BLaER1 (cell line): ENCODE measurements at regions not wholly inside any gene's neighbourhood (a gene's known extent, or its start where the extent isn't known, plus 50 kb on each side); places are given as distances from the start of the nearest gene placed in this dataset.
"Not testable (repeated sequence)": the region's sequence is repeated elsewhere in the genome, so short reads cannot be mapped to it uniquely, and the experiment has no call there.

ENCODE experiments used
- H3K27ac ChIP-seq: shearing (Covaris generic); formaldehyde crosslinking; 2 replicates; pipeline ENCODE4 v1.8.1; 2022
- H3K27me3 ChIP-seq: shearing (Covaris generic); formaldehyde crosslinking; 2 replicates; pipeline ENCODE4 v1.8.1; 2022
- H3K36me3 ChIP-seq: shearing (Covaris generic); formaldehyde crosslinking; 2 replicates; pipeline ENCODE4 v1.8.1; 2022
- H3K4me1 ChIP-seq: shearing (Covaris generic); formaldehyde crosslinking; 2 replicates; pipeline ENCODE4 v1.8.1; 2022
- H3K4me2 ChIP-seq: shearing (Covaris generic); formaldehyde crosslinking; 2 replicates; pipeline ENCODE4 v1.8.1; 2022
- H3K4me3 ChIP-seq: shearing (Covaris generic); formaldehyde crosslinking; 2 replicates; pipeline ENCODE4 v1.8.1; 2022
- H3K9ac ChIP-seq: shearing (Covaris generic); formaldehyde crosslinking; 2 replicates; pipeline ENCODE4 v1.8.1; 2022
- H3K9me3 ChIP-seq: shearing (Covaris generic); formaldehyde crosslinking; 2 replicates; pipeline ENCODE4 v1.8.1; 2022
- H4K20me1 ChIP-seq: shearing (Covaris generic); formaldehyde crosslinking; 2 replicates; pipeline ENCODE4 v1.8.1; 2022
- Cebpa-rat ChIP-seq: shearing (Covaris generic); IDR thresholded peaks from 2 replicates; pipeline ENCODE4 v1.8.1; 2022

DNA sequence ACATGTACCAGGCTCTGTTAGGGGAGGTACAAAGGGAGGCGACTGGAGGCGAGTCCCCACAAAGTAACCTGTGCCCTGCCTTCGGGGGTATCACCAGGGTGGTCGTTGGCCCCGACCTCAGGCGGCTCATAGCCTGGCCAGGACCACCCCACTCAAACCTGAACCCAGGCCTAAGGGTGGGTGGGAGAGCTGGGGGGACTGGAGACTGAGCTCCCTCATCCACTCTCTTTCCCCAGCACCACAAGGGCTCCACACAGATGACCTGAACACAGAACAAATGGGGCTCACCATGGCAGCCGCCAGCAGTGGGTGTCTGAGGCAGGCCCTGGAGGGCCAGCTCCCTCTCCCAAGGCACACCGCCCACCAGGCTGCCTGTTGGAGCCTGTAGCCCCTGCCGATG, 120.6 kb upstream of the TNRC6C start:
- no peak for TF ChIP-seq Cebpa-rat
- H3K4me1 ChIP-seq: peaks cover 57% of the 10 kb centered on the region
- peak overlapping the region; percentile 65; the same call in 1 of the 2 replicates for H3K4me2 ChIP-seq
- no peaks in the 10 kb centered on the region for H3K36me3 ChIP-seq
- H3K27ac ChIP-seq: no peak overlapping the region
- no peak overlapping the region for H3K4me3 ChIP-seq
- no peaks in the 10 kb centered on the region for H4K20me1 ChIP-seq
- H3K9ac ChIP-seq: no peak overlapping the region
- no peaks in the 10 kb centered on the region for H3K9me3 ChIP-seq
- H3K27me3 ChIP-seq: no peaks in the 10 kb centered on the region

DNA sequence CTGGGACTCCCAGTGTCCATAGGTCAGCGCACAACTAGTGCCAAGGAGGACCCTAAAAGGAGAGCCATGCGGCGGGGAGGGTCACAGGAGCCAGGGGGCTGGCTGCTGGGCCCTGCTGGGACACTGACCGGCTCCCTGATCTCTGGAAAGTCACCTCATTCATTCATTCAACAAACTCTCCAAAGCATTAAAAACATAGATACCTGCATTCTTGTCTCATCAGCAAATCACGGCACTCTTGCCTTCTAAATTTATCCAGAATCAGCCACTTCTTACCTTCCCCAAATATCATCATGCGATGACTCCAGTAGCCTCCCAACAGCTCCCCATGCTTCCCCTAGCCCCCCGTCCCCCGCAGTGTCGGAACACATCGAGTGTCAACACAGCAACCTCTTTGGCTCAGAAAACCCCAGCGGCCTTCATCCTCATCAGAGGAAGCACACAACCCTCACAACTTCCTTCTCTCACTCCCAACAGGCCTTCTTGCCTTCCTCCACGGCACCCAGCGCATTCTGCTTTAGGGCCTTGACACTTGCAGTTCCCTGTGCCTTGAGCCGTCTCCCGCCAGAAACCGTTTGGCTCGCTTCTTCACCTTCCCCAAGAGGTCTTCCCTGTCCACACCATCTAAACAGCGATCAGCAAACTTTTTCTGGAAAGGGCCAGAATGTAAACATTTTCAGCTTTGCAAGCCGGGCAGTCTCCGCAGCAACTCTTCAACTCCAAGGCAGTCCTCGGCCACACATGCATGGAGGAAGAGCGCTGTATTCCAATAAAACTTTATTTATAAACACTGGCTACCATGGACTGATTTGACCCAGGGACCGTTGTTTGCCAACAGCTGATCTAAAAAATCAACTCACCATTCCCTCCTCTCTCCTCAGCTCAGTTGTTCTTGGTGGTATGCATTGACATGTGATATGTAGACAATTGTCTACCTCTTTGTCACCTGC, 119.5 kb upstream of the TNRC6C start:
- no peaks in the 10 kb centered on the region for H4K20me1 ChIP-seq
- no peak for TF ChIP-seq Cebpa-rat
- peaks cover 61% of the 10 kb centered on the region for H3K4me1 ChIP-seq

GRCh38 chr17:77839698-77840512, 118.6 kb upstream of the TNRC6C start:
- no peak overlapping the region for H3K9ac ChIP-seq
- H3K4me1 ChIP-seq: peaks cover 61% of the 10 kb centered on the region
- no peak overlapping the region for H3K4me3 ChIP-seq
- no peaks in the 10 kb centered on the region for H4K20me1 ChIP-seq
- H3K27ac ChIP-seq: no peak overlapping the region
- no peaks in the 10 kb centered on the region for H3K27me3 ChIP-seq
- H3K4me2 ChIP-seq: peak overlapping the region; percentile 65
- no peaks in the 10 kb centered on the region for H3K36me3 ChIP-seq
- no peak for TF ChIP-seq Cebpa-rat
- no peaks in the 10 kb centered on the region for H3K9me3 ChIP-seq

More for the DNA sequence above, 119.5 kb upstream of the TNRC6C start:
- Histone ChIP-seq H3K4me3 (no peak overlapping the region), H3K9me3 (no peaks in the 10 kb centered on the region), H3K4me2 (peak overlapping the region; percentile 65), H3K9ac (no peak overlapping the region; the same call in 1 of the 2 replicates), H3K36me3 (no peaks in the 10 kb centered on the region), H3K27ac (no peak overlapping the region; the same call in 1 of the 2 replicates), H3K27me3 (no peaks in the 10 kb centered on the region)

GRCh38 chr17:77840513-77841165, 117.9 kb upstream of the TNRC6C start:
- Histone ChIP-seq H3K9ac (no peak overlapping the region), H3K4me2 (no peak overlapping the region), H3K4me1 (peaks cover 66% of the 10 kb centered on the region), H3K9me3 (no peaks in the 10 kb centered on the region), H3K27ac (no peak overlapping the region), H4K20me1 (peaks cover 1% of the 10 kb centered on the region; the same call in 1 of the 2 replicates), H3K27me3 (no peaks in the 10 kb centered on the region), H3K36me3 (no peaks in the 10 kb centered on the region), H3K4me3 (no peak overlapping the region)
- TF ChIP-seq Cebpa-rat: no peak

DNA sequence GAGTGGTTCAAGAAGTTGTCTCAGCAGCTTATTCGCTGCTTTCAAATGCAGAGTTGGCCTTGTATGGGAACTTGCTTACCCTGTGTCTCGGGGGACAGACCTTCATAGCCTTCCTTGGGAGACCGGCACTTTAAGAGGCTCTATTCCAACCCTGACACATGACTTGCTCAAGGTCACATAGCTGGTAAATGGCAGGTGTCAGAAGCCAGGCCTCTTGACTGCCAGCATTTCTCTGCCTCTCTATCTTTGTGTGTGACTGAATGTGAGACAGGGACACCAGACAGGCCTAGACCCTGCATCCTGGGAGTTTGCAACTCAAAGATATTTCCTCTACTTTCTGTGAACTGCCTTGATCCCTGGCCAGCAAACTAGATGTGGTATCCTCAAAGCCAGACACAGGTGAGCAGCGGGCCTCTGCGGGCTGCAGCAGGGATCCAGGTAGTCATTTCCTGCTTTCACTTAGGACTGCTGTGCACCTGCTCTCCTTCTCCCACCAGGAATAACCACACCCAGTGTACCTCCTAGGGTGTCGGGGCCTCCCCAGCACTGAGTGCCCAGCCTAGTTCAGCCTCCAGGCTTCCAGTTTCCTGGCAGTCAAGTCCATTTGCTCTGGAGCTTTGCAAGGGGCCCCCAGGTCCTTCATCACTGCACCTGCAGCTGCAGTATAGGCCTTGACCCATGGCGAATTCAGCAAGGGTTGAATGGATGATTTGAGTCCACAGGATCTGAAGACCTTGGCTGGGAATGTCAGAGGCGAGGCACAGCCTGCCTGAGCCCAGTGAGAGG, 116.6 kb upstream of the TNRC6C start:
- peaks cover 11% of the 10 kb centered on the region for H4K20me1 ChIP-seq
- no peak for TF ChIP-seq Cebpa-rat
- H3K4me1 ChIP-seq: peaks cover 79% of the 10 kb centered on the region
- no peak overlapping the region for H3K4me3 ChIP-seq
- no peaks in the 10 kb centered on the region for H3K36me3 ChIP-seq
- no peaks in the 10 kb centered on the region for H3K27me3 ChIP-seq
- H3K9me3 ChIP-seq: no peaks in the 10 kb centered on the region
- H3K27ac ChIP-seq: no peak overlapping the region
- H3K9ac ChIP-seq: no peak overlapping the region
- H3K4me2 ChIP-seq: peak overlapping the region; percentile 39

- Histone ChIP-seq H3K4me2 (peak overlapping the region; percentile 39), H3K4me1 (peaks cover 86% of the 10 kb centered on the region), H3K27ac (no peak overlapping the region), H3K9me3 (no peaks in the 10 kb centered on the region), H4K20me1 (peaks cover 14% of the 10 kb centered on the region), H3K9ac (no peak overlapping the region), H3K27me3 (no peaks in the 10 kb centered on the region), H3K4me3 (no peak overlapping the region), H3K36me3 (no peaks in the 10 kb centered on the region)
- no peak for TF ChIP-seq Cebpa-rat
These were observed 115.9 kb upstream of the TNRC6C start for GRCh38 chr17:77842528-77843147.

DNA sequence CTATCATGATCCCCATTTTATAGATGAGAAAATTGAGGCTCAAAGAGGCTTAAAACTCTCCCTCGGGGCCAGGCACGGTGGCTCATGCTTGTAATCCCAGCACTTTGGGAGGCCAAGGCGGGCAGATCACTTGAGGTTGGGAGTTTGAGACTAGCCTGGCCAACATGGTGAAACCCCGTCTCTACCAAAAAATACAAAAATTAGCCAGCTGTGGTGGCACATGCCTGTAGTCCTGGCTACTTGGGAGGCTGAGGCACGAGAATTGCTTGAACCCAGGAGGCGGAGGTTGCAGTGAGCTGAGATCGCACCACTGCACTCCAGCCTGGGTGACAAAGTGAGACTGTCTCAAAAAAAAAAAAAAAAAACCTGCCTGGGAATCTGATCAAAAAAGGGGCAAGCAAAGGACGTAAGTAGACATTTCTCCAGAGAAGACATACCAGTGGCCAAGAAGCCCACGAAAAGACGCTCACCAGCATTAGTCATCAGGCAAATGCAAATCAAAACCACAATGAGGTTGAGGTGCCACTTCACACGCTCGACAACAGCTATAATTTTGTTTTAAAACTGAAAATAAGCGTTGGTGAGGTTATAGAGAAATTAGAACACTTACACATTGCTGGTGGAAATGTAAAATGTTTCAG, 115.1 kb upstream of the TNRC6C start:
- peak overlapping the region; percentile 39 for H3K4me2 ChIP-seq
- peaks cover 14% of the 10 kb centered on the region for H4K20me1 ChIP-seq
- not testable (repeated sequence) for H3K36me3 ChIP-seq, H3K27me3 ChIP-seq, H3K9ac ChIP-seq, H3K27ac ChIP-seq, H3K9me3 ChIP-seq, H3K4me3 ChIP-seq
- H3K4me1 ChIP-seq: peaks cover 90% of the 10 kb centered on the region

GRCh38 chr17:77843896-77844295, 114.6 kb upstream of the TNRC6C start:
- Histone ChIP-seq H3K9ac (no peak overlapping the region), H3K27me3 (no peaks in the 10 kb centered on the region), H3K36me3 (no peaks in the 10 kb centered on the region), H3K4me3 (no peak overlapping the region), H3K9me3 (no peaks in the 10 kb centered on the region), H3K27ac (no peak overlapping the region), H3K4me2 (peak overlapping the region; percentile 39), H3K4me1 (peaks cover 90% of the 10 kb centered on the region), H4K20me1 (peaks cover 14% of the 10 kb centered on the region)
- no peak for TF ChIP-seq Cebpa-rat
